ENCODE measurements at regions not wholly inside any gene's neighbourhood (a gene's known extent, or its start where the extent isn't known, plus 50 kb on each side); places are given as distances from the start of the nearest gene placed in this dataset.

DNA sequence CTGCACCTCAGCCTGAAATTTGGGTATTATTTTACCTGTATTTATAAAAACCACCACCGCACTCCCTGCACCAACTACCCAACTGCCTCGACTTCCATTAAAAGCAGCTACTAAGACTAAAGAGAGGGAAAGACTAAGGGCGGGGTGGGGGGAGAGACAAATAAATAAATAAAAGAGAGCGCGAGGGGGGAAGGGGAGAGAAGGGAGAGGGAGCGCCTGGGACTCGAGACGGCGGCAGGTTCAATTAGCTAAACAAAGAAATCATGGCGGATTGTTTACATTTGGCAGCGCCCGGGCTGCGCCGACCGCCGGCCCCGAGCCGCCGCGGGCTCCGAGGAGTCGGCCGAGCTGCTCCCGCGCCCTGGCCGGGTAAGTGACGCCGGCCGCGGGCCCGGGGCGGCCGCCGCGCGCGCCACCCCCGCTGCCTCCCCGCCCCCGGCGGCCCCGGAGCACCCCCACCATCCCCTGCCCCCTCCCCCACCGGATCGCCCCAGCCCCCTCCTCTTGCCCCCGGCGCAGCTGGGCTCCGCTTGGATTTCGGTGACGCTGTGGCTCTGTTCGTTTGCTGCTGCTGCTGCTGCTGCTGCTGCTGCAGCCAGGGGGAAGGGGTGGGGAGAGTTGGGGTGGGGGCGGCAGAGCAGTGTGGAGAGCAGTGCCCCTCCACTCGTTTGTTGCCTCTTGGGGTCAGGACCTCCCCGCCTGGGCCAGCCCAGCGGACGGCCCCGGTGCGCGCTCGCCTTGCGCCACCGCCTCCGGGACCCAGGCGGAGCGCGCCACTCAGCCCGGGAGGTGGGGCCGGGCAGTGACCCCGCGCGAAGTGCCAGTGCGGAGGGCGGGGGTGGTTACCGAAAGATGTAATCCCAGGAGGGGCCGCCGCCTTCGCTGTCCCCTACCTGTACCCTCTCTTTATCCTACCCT is 187.2 kb upstream of the FANCL start:
- TF ChIP-seq CTCF (IDR thresholded peaks at IDR 0.05; ENCODE audit: low read length) = no peak
- TF ChIP-seq EZH2 (optimal IDR thresholded peaks at IDR 0.05; ENCODE audit: low read depth, low read length) = no peak
- no peak for TF ChIP-seq EZH2phosphoT487 (IDR thresholded peaks at IDR 0.05; ENCODE audit: low read length)

Measured in MM.1S (cell line).